GM19395 (cell line): ENCODE measurements at regions not wholly inside any gene's neighbourhood (a gene's known extent, or its start where the extent isn't known, plus 50 kb on each side); places are given as distances from the start of the nearest gene placed in this dataset.

Experiments used
- ATAC-seq: cut with Tn5 transposase; IDR thresholded peaks from one replicate; pipeline ENCODE4 v1.9.1; 2021; ENCODE audit warnings: mild to moderate bottlenecking, moderate library complexity; ENCODE audit not compliant: unreplicated experiment

DNA sequence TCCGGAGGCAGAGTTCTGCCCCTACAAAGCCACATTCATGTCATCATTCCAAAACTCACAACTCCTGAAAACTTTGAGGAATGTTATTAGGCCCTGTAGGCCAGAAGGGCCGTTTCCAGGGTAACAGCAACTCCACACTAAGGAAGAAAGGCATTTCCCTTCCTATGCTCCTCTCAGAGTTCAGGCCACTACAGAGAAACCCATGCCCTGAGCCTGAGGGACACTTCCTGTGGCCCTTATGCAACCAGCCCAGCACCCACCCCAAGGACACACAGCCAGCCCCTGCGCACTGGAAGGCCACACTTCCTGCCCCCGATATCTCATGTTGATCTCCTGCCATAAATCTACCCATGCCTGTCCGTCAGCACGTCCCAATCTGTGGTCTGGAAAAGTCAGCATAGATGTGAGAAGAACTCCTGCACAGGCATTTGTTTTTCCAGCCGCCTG, 289.3 kb downstream of the BCOR start:
- no peak for ATAC-seq

- ATAC-seq: no peak
These were observed 288.4 kb downstream of the BCOR start for GRCh38 chrX:39809331-39809730.

- ATAC-seq: no peak
These were observed 286.9 kb downstream of the BCOR start for GRCh38 chrX:39810901-39811300.

DNA sequence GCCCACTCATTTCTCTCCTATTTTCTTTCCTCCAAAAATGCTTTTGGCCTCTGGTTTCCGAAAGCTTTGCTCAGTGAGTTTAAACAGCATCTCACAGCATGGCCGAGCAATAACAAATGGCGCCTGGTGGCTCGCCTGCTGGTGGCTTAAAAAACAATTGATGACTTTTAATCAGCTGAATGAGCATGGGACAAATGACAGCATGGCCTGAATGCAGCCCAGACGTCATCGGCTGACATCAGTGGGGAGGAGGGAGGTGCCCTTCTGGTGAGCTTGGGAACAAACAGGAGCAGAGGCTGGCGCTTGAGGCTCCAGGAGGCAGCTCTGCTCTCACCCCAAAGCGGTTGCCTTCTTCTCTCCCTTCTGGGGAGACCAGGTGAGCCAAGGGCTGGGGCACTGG, 286.4 kb downstream of the BCOR start:
- ATAC-seq: no peak

- ATAC-seq: no peak
These were observed 284.0 kb downstream of the BCOR start for GRCh38 chrX:39813631-39814277.

- ATAC-seq: no peak
These were observed 283.4 kb downstream of the BCOR start for GRCh38 chrX:39814391-39814790.

- peak; percentile 64 for ATAC-seq
These were observed 282.1 kb downstream of the BCOR start for GRCh38 chrX:39815631-39816030.

DNA sequence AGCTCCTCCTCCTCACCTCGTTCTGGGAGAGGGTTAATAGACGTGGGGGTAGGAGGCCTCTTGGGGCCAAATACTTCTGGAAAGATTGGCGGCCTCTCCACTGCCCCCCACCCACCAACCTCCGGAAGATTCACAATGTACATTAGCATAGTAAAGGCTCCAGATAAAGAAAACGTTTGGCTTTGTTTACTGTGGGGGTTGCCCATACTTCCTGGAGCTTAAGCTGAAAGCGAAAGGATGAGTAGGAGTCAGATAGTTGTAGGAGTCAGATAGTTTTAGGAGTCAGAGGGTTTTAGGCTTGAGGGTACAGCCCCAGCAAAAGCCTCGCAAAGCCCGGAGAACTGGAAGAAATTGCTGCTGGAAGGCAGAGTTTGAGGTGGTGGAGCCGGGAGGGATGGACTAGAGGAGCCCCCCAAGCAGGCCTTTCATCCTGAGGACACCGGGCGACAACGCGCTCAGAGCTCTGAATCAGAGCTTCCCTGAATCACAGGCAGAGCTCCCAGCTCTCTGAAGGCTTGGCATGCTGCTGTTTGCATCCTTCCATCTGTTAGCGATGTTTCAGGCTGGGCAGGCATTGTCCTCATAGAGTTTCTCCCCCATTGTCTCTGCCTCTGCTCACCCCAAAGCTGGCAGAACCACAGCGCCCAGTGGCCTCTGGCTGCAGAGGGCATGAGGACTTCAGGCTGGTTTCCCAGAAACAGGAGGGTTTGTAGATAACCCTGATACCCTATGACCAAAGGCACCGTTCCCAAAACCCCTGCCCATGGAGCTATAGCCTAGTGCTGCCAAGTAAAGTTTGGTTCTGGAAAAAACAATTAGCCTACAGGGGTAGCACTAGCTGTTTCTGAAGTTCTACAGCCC, 280.7 kb downstream of the BCOR start:
- no peak for ATAC-seq

GRCh38 chrX:39817754-39818470, 279.8 kb downstream of the BCOR start:
- ATAC-seq: no peak

- no peak for ATAC-seq
These were observed 279.0 kb downstream of the BCOR start for GRCh38 chrX:39818750-39819149.

GRCh38 chrX:39819921-39820849, 277.6 kb downstream of the BCOR start:
- ATAC-seq: no peak

DNA sequence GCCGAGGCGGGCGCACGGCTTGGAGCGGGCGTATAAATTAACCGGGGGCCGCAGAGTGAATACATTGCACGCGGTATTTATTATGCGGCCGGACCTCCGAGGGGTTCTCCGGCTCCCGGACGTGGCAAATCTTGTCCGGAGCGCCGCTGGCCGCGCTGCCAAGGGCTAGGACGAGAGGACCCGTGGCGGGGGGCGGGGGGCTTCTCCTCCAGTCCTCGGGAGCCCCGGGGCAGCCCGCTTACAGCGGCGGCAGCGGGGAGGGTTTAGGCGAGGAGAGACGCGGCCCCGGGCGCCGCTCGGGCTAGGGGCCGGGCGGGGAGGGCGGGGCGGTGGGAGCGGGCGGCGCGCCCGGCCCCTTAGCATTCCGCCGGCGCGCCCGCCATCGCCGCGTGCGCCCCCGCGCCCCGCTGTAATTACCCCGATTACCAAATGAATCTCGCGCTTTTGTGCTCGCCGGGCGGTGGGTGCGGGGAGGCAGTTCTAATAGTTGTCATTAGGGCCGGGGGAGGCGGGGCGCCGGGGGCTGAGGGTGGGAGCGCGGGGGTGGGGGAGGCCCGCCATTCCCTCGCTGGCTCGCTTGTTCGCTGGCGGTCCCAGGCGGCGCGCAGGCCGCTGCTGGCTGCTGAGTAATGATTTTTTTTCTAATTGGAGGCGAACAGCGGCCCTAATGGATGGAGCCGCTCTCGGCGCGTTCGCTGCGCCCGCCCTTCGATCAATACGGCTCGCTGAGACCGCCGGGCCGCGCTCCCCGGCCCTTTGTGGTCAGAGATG, 276.6 kb downstream of the BCOR start:
- no peak for ATAC-seq

GRCh38 chrX:39821709-39822095, 276.1 kb downstream of the BCOR start:
- no peak for ATAC-seq

DNA sequence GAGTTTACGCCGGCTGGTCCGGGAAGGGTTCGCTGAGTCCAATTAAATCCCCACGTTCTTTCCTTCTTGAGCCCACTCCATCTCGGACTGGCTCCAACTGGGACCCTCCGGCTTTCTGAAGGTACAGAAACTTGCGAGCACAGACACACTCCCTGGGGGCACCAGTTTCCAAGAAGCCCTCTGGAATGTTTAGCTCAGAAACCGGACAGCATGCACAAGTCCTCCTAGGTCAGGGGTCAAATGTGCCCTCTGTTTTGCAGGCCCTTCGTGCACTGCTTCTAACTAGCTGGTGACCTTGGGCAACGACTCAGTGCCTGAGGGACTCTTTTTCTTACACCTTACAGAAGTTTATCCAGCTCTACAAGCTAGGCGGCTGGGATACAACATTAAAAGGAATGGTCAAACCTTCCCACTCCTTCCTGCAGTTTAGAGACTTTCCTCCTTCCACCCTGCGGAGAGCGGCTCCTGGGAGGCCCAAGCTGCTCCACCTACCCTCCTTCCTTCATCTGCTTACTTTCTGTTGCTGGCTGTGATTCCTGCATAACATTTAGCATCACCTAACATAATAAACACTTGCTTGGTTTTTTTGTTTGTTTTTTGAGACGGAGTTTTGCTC, 275.5 kb downstream of the BCOR start:
- ATAC-seq: no peak

DNA sequence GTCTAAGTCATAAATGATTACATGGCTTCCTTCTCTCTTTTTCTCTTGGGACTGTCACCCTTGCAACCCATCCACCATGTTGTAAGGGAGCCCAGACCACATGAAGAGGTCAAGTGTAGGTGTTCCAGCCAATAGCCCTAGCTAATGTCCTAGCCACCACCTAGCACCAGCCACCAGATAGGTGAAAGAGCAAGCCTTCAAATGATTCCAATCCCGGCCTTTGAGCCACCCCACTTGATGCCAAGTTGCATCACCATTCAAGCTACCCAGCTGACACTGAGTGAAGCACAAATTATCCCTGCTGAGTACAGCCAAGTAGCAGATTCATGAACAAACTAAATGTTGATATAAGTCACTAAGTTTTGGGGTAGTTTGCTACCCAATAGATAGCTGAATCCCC, 274.3 kb downstream of the BCOR start:
- no peak for ATAC-seq

- no peak for ATAC-seq
These were observed 273.9 kb downstream of the BCOR start for GRCh38 chrX:39823854-39824253.

DNA sequence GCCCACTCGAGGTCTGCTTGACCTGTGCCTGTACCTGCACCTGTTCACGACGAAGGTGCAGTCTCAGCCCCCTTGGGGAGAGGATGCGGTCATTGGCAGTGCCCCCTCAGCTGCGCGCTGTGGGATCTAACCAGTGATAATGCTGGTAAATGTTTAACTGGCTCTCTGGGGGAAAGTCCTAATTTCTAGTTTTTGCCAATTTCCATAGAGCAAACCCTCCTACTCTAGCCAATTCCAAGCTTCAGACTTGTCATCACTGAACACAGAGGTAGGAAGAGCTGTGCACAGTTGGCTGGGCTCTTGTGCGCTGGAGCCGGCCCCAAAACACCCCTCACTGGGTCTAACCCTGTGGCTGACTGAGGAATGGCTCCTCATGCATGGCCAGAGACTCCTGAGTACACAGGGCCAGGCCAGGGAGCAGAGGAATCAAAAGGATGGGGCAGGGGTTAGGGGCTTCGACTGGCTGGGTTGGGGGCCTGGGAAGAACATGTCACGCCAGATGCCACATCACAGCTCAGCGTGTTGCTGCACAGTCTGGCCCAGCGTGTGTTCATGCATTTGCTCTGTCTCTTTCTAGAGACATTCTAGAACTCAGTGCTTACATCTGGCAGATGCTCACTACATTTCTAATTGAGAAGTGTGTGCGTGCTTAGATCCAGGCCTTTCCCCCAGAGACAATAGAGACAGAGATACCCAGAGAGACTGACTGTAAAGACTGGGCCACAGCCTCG, 270.8 kb downstream of the BCOR start:
- no peak for ATAC-seq

DNA sequence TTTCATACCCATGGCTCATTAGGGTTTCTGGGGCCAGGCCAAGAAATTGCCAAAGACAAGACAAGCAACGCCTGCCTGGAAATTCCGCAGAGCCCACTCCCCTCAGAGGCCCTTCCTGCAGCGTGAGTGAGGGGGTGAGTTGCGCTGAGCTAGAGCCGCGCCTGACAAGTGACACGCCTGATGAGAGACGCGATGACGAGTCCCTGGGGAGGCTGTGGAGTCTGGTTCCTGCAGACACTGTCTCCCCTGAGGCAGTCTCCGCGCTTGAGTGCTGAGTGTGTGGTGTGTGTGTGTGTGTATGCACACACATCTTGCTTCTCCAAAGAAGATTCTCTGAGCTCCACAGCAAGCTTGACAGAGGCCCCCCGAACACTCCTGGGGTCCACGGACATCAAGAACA, 269.8 kb downstream of the BCOR start:
- peak; percentile 69 for ATAC-seq

DNA sequence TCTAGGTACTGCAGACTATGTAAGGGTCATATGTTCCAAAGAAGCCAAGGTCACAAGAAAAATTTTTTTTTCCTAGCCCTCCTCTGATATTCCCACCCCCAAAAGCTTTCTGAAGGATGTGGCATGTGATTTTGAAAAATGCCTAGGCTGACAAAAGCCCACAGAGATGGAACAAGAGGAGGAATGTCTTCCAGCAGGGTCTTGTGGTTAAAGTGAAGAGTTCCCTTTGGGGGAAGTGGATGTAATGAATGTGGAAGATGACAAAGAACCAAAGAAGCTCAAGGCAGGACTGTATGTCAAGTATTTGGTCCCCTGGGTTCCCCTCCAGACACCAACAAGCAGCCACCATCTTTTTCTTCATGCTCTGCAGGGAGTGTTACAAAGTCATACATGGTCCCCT, 268.8 kb downstream of the BCOR start:
- no peak for ATAC-seq
